MM.1S (cell line): ENCODE measurements at regions not wholly inside any gene's neighbourhood (a gene's known extent, or its start where the extent isn't known, plus 50 kb on each side); places are given as distances from the start of the nearest gene placed in this dataset.

Experiments used
- EZH2 ChIP-seq: fragments of 300-600 bp; sonication (generic); optimal IDR thresholded peaks from 2 replicates; pipeline ENCODE3; 2017; ENCODE audit warnings: low read depth, mild to moderate bottlenecking, antibody characterized with exemption, low read length, mixed read lengths
- TF ChIP-seq, protein P1 (sequence below): fragments of 300-600 bp; sonication (generic); IDR thresholded peaks from 2 replicates; pipeline ENCODE4 v1.5.1; 2016; ENCODE audit warnings: antibody characterized with exemption, low read length, mixed read lengths

DNA sequence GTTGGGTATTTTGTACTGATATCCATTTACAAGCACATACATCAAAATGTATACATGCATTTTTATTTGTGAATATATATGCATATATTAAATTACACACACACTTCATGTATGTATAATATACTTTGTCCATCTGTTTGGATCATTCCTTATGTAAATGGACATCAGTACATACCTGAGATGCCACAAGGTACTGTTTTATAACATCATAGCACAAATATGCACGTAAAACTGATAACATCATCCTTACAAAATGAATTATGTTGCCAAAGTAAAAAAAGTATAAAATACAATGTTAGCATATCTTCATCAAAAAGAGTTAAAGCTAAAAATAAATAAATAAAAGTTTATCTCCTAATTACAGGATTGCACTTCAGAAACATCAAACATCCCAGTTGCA, 634.8 kb upstream of the UBE2E2 start:
- TF ChIP-seq, protein P1, sequence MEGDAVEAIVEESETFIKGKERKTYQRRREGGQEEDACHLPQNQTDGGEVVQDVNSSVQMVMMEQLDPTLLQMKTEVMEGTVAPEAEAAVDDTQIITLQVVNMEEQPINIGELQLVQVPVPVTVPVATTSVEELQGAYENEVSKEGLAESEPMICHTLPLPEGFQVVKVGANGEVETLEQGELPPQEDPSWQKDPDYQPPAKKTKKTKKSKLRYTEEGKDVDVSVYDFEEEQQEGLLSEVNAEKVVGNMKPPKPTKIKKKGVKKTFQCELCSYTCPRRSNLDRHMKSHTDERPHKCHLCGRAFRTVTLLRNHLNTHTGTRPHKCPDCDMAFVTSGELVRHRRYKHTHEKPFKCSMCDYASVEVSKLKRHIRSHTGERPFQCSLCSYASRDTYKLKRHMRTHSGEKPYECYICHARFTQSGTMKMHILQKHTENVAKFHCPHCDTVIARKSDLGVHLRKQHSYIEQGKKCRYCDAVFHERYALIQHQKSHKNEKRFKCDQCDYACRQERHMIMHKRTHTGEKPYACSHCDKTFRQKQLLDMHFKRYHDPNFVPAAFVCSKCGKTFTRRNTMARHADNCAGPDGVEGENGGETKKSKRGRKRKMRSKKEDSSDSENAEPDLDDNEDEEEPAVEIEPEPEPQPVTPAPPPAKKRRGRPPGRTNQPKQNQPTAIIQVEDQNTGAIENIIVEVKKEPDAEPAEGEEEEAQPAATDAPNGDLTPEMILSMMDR: no peak
- no peak for TF ChIP-seq EZH2
